MM.1S (cell line): ENCODE measurements at regions not wholly inside any gene's neighbourhood (a gene's known extent, or its start where the extent isn't known, plus 50 kb on each side); places are given as distances from the start of the nearest gene placed in this dataset.
"Not testable (repeated sequence)": the region's sequence is repeated elsewhere in the genome, so short reads cannot be mapped to it uniquely, and the experiment has no call there.

ENCODE experiments used
- DNase-seq: peaks from one replicate; pipeline ENCODE4 v3.0.0-alpha.2; 2015
- H2AFZ ChIP-seq: fragments of 300-600 bp; sonication (generic); 2 replicates; pipeline ENCODE4 v1.6.0; 2016; ENCODE audit warnings: antibody characterized with exemption, low read length
- H3F3A ChIP-seq: fragments of 300-600 bp; sonication (generic); 2 replicates; pipeline ENCODE4 v1.6.1; 2016; ENCODE audit warnings: mild to moderate bottlenecking, antibody characterized with exemption, low read length, moderate library complexity, mixed read lengths; ENCODE audit not compliant: insufficient read depth
- H3K27ac ChIP-seq: fragments of 300-600 bp; sonication (generic); 2 replicates; pipeline ENCODE4 v1.5.1; 2016; ENCODE audit warnings: mild to moderate bottlenecking, low read length
- H3K27me3 ChIP-seq: fragments of 300-600 bp; sonication (generic); replicated peaks from 2 replicates; pipeline ENCODE4 v1.6.0; 2016; ENCODE audit warnings: low read length; ENCODE audit not compliant: insufficient read depth
- H3K36me3 ChIP-seq: fragments of 300-600 bp; sonication (generic); replicated peaks from 2 replicates; pipeline ENCODE4 v1.6.1; 2016; ENCODE audit warnings: mild to moderate bottlenecking, low read length, mixed read lengths; ENCODE audit not compliant: insufficient read depth
- H3K4me1 ChIP-seq: fragments of 300-600 bp; sonication (generic); 2 replicates; pipeline ENCODE4 v1.6.1; 2016; ENCODE audit warnings: low read length, mixed read lengths
- H3K4me2 ChIP-seq: fragments of 300-600 bp; sonication (generic); 2 replicates; pipeline ENCODE4 v1.6.0; 2016; ENCODE audit warnings: low read depth, low read length
- H3K4me3 ChIP-seq: fragments of 300-600 bp; sonication (generic); 2 replicates; pipeline ENCODE4 v1.5.1; 2016; ENCODE audit warnings: low read length, mixed read lengths
- H3K79me2 ChIP-seq: fragments of 300-600 bp; sonication (generic); 2 replicates; pipeline ENCODE4 v1.6.1; 2016; ENCODE audit warnings: mixed run types, low read length, mixed read lengths
- H3K9ac ChIP-seq: fragments of 300-600 bp; sonication (generic); 2 replicates; pipeline ENCODE4 v1.6.1; 2016; ENCODE audit warnings: low read length, mixed read lengths
- H3K9me2 ChIP-seq: fragments of 300-600 bp; sonication (generic); replicated peaks from 2 replicates; pipeline ENCODE4 v1.6.1; 2016; ENCODE audit warnings: mild to moderate bottlenecking, low read length, mixed read lengths; ENCODE audit not compliant: insufficient read depth
- H3K9me3 ChIP-seq: fragments of 300-600 bp; sonication (generic); replicated peaks from 2 replicates; pipeline ENCODE4 v1.6.1; 2016; ENCODE audit warnings: mild to moderate bottlenecking, low read length, mixed read lengths; ENCODE audit not compliant: insufficient read depth
- H4K20me1 ChIP-seq: fragments of 300-600 bp; sonication (generic); 2 replicates; pipeline ENCODE4 v1.6.1; 2016; ENCODE audit warnings: mild to moderate bottlenecking, low read length, moderate library complexity, mixed read lengths; ENCODE audit not compliant: insufficient read depth
- EZH2 ChIP-seq: fragments of 300-600 bp; sonication (generic); optimal IDR thresholded peaks from 2 replicates; pipeline ENCODE3; 2017; ENCODE audit warnings: low read depth, mild to moderate bottlenecking, antibody characterized with exemption, low read length, mixed read lengths
- EZH2phosphoT487 ChIP-seq: fragments of 300-600 bp; sonication (generic); IDR thresholded peaks from 2 replicates; pipeline ENCODE4 v1.6.1; 2018; ENCODE audit warnings: antibody characterized with exemption, low read length
- TF ChIP-seq, protein P1 (sequence below): fragments of 300-600 bp; sonication (generic); IDR thresholded peaks from 2 replicates; pipeline ENCODE4 v1.5.1; 2016; ENCODE audit warnings: antibody characterized with exemption, low read length, mixed read lengths

DNA sequence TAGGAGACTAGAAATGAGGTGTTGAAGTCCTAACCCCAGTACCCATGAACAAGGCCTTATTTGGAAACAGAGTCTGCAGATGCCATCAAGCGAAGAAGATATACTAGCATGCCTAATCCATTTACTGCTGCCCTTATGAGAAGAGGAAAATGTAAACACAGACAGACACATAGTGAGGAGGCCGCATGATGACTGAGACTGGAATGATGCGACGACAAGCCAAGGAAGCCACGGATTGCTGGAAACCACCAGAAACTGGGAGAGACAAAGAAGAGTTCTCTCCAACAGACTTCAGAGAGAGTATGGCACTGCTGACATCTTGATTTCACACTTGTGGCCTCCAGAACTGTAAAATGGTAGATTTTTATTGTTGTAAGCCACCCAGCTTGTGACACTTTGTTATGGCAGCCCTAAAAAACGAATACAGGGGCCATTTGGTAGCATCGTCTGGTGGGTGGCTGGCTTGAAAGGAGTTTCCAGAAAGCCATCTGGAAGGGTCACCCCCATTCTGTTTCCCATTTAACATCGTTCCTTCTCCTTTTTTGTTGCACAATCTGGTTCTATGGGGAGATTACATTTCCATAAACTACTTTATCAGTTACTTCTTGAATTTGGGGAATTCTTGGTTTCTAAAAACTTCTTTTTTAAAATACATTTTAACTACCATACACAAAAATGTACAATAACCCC, 193.1 kb downstream of the HSD17B3 start:
- Histone ChIP-seq H3K9me2 (no peaks in the 10 kb centered on the region), H3K4me3 (no peak overlapping the region), H3F3A (no peaks in the 10 kb centered on the region), H3K79me2 (no peaks in the 10 kb centered on the region), H4K20me1 (no peaks in the 10 kb centered on the region), H3K4me2 (no peak overlapping the region), H3K27me3 (no peaks in the 10 kb centered on the region), H3K4me1 (no peaks in the 10 kb centered on the region), H3K9ac (no peak overlapping the region), H3K27ac (no peak overlapping the region), H2AFZ (no peak overlapping the region), H3K36me3 (no peaks in the 10 kb centered on the region), H3K9me3 (no peaks in the 10 kb centered on the region)
- TF ChIP-seq EZH2 (no peak), EZH2phosphoT487 (no peak)
- TF ChIP-seq, protein P1, sequence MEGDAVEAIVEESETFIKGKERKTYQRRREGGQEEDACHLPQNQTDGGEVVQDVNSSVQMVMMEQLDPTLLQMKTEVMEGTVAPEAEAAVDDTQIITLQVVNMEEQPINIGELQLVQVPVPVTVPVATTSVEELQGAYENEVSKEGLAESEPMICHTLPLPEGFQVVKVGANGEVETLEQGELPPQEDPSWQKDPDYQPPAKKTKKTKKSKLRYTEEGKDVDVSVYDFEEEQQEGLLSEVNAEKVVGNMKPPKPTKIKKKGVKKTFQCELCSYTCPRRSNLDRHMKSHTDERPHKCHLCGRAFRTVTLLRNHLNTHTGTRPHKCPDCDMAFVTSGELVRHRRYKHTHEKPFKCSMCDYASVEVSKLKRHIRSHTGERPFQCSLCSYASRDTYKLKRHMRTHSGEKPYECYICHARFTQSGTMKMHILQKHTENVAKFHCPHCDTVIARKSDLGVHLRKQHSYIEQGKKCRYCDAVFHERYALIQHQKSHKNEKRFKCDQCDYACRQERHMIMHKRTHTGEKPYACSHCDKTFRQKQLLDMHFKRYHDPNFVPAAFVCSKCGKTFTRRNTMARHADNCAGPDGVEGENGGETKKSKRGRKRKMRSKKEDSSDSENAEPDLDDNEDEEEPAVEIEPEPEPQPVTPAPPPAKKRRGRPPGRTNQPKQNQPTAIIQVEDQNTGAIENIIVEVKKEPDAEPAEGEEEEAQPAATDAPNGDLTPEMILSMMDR = no peak
- no peak for DNase-seq

GRCh38 chr9:96107436-96107835, 194.5 kb downstream of the HSD17B3 start:
- Histone ChIP-seq H3K9ac (no peak overlapping the region), H3K9me2 (no peaks in the 10 kb centered on the region), H3K9me3 (no peaks in the 10 kb centered on the region), H3K27ac (no peak overlapping the region), H4K20me1 (no peaks in the 10 kb centered on the region), H3K4me2 (no peak overlapping the region), H3K27me3 (no peaks in the 10 kb centered on the region), H2AFZ (no peak overlapping the region), H3K36me3 (no peaks in the 10 kb centered on the region), H3K4me1 (no peaks in the 10 kb centered on the region), H3K79me2 (no peaks in the 10 kb centered on the region), H3F3A (no peaks in the 10 kb centered on the region), H3K4me3 (no peak overlapping the region)
- TF ChIP-seq, protein P1 = no peak
- TF ChIP-seq EZH2 (no peak), EZH2phosphoT487 (no peak)
- no peak for DNase-seq

DNA sequence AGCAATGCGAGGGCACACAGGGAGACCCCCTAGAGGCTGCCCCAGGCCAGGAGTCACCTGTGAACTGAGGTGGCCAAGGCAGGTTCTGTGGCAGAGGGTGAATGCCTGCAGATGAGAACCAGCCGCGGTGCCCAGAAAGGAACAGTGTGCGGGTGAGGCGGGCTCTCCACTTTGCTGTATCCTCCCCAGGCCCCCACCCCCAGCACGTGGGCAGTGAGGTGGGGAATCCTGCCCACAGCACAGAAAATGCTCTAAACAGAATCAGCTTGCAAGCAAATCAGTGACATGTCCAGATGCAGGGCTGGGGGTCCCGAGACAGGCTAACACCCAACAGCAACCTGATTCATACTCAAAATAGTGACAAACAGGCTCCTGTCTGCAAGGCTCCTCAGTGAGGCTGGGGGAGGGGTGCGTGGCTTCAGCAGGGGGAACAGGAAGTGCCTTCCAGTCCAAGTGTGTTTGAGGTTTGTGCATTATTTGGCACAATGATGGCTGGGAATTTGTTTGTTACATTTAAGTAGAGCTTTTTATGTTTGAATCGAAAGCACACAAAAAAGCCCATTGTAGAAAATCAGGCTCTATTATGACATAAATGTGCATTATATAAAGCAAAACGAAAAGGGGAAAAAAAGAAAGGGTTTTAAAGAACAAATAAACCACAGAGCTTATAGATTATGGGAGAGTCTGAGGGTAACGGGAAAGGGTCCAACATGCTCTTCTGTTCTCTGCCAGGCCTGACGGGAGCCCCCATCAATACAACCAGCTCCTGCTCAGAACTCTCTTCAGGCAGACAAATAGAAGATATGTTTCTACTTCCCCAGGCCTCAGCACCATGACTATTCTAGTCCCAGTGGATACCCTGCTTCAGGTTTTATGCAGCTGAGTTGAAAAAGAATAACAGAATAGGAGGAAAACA, 201.3 kb downstream of the HSD17B3 start:
- H3K36me3 ChIP-seq = no peaks in the 10 kb centered on the region
- H3K9me2 ChIP-seq = no peaks in the 10 kb centered on the region
- no peak for TF ChIP-seq EZH2phosphoT487
- TF ChIP-seq EZH2 = no peak
- TF ChIP-seq, protein P1 = no peak
- no peaks in the 10 kb centered on the region for H4K20me1 ChIP-seq
- H3K27ac ChIP-seq = no peak overlapping the region
- H3K9me3 ChIP-seq = no peaks in the 10 kb centered on the region
- no peaks in the 10 kb centered on the region for H3K4me1 ChIP-seq
- H3K79me2 ChIP-seq = no peaks in the 10 kb centered on the region
- no peak overlapping the region for H3K4me3 ChIP-seq
- H3K27me3 ChIP-seq = no peaks in the 10 kb centered on the region
- no peaks in the 10 kb centered on the region for H3F3A ChIP-seq
- DNase-seq = no peak
- H3K9ac ChIP-seq = no peak overlapping the region
- no peak overlapping the region for H3K4me2 ChIP-seq
- no peak overlapping the region for H2AFZ ChIP-seq

- H3K9ac ChIP-seq, DNase-seq, H3K36me3 ChIP-seq, H3F3A ChIP-seq, H2AFZ ChIP-seq, H4K20me1 ChIP-seq, H3K4me2 ChIP-seq, H3K4me1 ChIP-seq, H3K27ac ChIP-seq, H3K9me3 ChIP-seq, H3K27me3 ChIP-seq, H3K9me2 ChIP-seq, H3K4me3 ChIP-seq, H3K79me2 ChIP-seq: not testable (repeated sequence)
Observed at GRCh38 chr9:96090630-96091029, 211.3 kb downstream of the HSD17B3 start.
